ENCODE measurements at regions not wholly inside any gene's neighbourhood (a gene's known extent, or its start where the extent isn't known, plus 50 kb on each side); places are given as distances from the start of the nearest gene placed in this dataset.

GRCh38 chr10:84675060-84675459 lies 346.7 kb downstream of the CCSER2 start:
- no peak overlapping the region for H2BK20ac ChIP-seq (ENCODE audit: low read depth, low read length)
- dilution Hi-C loops (cut with HindIII; ENCODE audit: low sequenced_read_pairs, unreplicated experiment) = no loop called here

More at GRCh38 chr10:84675060-84675459, 346.7 kb downstream of the CCSER2 start:
- no peak overlapping the region for H3K4me2 ChIP-seq (ENCODE audit: low read depth, low read length)
- H3K23ac ChIP-seq (ENCODE audit: low read depth, low read length) = no peak overlapping the region
- H3K14ac ChIP-seq (replicated peaks; ENCODE audit: low read depth, low read length) = no peak overlapping the region
- H4K8ac ChIP-seq (ENCODE audit: low read depth in 2 of 2, low read length in 2 of 2) = no peak overlapping the region
- ATAC-seq (ENCODE audit: low read depth) = no peak
- no peak overlapping the region for H3K18ac ChIP-seq (ENCODE audit: low read depth, low read length)
- no peaks in the 10 kb centered on the region for H3K9me1 ChIP-seq (ENCODE audit: insufficient read depth, low read length)
- H3K4ac ChIP-seq (ENCODE audit: low read depth, low read length) = no peak overlapping the region
- TF ChIP-seq RAD21 (IDR thresholded peaks at IDR 0.05; ENCODE audit: low read length) (no peak), MAFK (IDR thresholded peaks at IDR 0.05; ENCODE audit: low read depth, low read length) (no peak), SMC3 (IDR thresholded peaks at IDR 0.05; ENCODE audit: low read depth, low read length) (no peak), MXI1 (IDR thresholded peaks at IDR 0.05; ENCODE audit: borderline replicate concordance, low read depth, low read length) (no peak), RFX5 (IDR thresholded peaks at IDR 0.05; ENCODE audit: low read depth, low read length) (no peak), CEBPB (IDR thresholded peaks at IDR 0.05; ENCODE audit: low read depth, low read length) (no peak)
- TF ChIP-seq, protein P1, sequence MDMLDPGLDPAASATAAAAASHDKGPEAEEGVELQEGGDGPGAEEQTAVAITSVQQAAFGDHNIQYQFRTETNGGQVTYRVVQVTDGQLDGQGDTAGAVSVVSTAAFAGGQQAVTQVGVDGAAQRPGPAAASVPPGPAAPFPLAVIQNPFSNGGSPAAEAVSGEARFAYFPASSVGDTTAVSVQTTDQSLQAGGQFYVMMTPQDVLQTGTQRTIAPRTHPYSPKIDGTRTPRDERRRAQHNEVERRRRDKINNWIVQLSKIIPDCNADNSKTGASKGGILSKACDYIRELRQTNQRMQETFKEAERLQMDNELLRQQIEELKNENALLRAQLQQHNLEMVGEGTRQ (IDR thresholded peaks at IDR 0.05; ENCODE audit: low read depth, low read length) = no peak
- BruUV-seq (replicated peaks) = no TSS peak
- no peaks in the 10 kb centered on the region for H3K9me3 ChIP-seq (ENCODE audit: control insufficient read depth, insufficient read depth, low read length)
- H3K79me1 ChIP-seq (ENCODE audit: low read depth in 1 of 2, low read length in 2 of 2) = no peaks in the 10 kb centered on the region
- no peaks in the 10 kb centered on the region for H3K4me1 ChIP-seq (ENCODE audit: control insufficient read depth, insufficient read depth, low read length)
- H2BK120ac ChIP-seq (ENCODE audit: low read depth, low read length) = no peak overlapping the region
- no peak overlapping the region for H4K5ac ChIP-seq (ENCODE audit: low read depth, low read length)
- in situ Hi-C loops (cut with MboI; ENCODE audit: low sequenced_read_pairs) (no loop called here), intact Hi-C loops (cut with micrococcal nuclease) (no loop called here)
- no peak overlapping the region for H2BK5ac ChIP-seq (ENCODE audit: low read depth, low read length, poor library complexity, severe bottlenecking)
- CTCF ChIA-PET = no interaction called here
- no CpG with 5 or more reads among the region's 2 CpGs for WGBS, 2 experiments (ENCODE audit: extremely low coverage in 2 of 2, insufficient read length in 1 of 2)
- no peak for DNase-seq
- H4K20me1 ChIP-seq (ENCODE audit: insufficient read depth, low read length) = no peaks in the 10 kb centered on the region
- H3K27ac ChIP-seq (ENCODE audit: insufficient read depth, low read length) = no peak overlapping the region
- no peak overlapping the region for H2BK15ac ChIP-seq (ENCODE audit: low read depth, low read length)
- H4K91ac ChIP-seq (ENCODE audit: insufficient read depth, low read depth, low read length) = no peak overlapping the region
- H3K27me3 ChIP-seq (ENCODE audit: control insufficient read depth, insufficient read depth, low read length) = no peaks in the 10 kb centered on the region
- no peaks in the 10 kb centered on the region for H3K36me3 ChIP-seq (ENCODE audit: control insufficient read depth, insufficient read depth, low read length)
- POLR2A ChIA-PET (ENCODE audit: unreplicated experiment) = no interaction called here
- H3K9ac ChIP-seq (ENCODE audit: low read depth, low read length) = no peak overlapping the region
- H3K4me3 ChIP-seq (ENCODE audit: insufficient read depth, low read depth, low read length) = no peak overlapping the region
- H2AK5ac ChIP-seq (ENCODE audit: low read depth, low read length) = no peak overlapping the region
- no peak overlapping the region for H3K56ac ChIP-seq (ENCODE audit: extremely low read depth, insufficient read depth, low read length)
- no peak overlapping the region for H2AK9ac ChIP-seq (replicated peaks; ENCODE audit: low read depth, low read length, poor library complexity)
- no peak overlapping the region for H2AFZ ChIP-seq (replicated peaks; ENCODE audit: low read length, poor library complexity)
